K562 (cell line): ENCODE measurements at regions not wholly inside any gene's neighbourhood (a gene's known extent, or its start where the extent isn't known, plus 50 kb on each side); places are given as distances from the start of the nearest gene placed in this dataset.

ENCODE experiments used
- ATAC-seq: fragments of 200-7000 bp; cut with Tn5 transposase; 3 replicates; pipeline ENCODE4 v1.9.1; 2020; ENCODE audit warnings: moderate library complexity
- BruUV-seq: library from RNA; stranded (reverse); fragments of 400-500 nt; replicated peaks from 2 replicates; lab custom pipeline; 2021; lab: Mats Ljungman, UMichigan
- CTCF ChIA-PET: fragments of 300-600 bp; formaldehyde crosslinking; extraction: SDS; loops from one replicate; lab custom pipeline; 2021; ENCODE audit warnings: low intra/inter-chr PET ratio; lab: Yijun Ruan, JAX
- POLR2A ChIA-PET: fragments of 300-600, 350-650 bp; sonication (Branson Sonifier 250); formaldehyde crosslinking; extraction: SDS; loops from one replicate; lab custom pipeline; 2021; ENCODE audit warnings: antibody characterized with exemption, inconsistent platforms; lab: Yijun Ruan, JAX
- DNase-seq, 4 experiments: peaks; one replicate each; pipeline versions ENCODE4 v3.0.0 to v3.0.0-alpha.2; 2011 to 2018; ENCODE audit warnings: low spot score in 3 of 4, mixed read lengths in 3 of 4; ENCODE audit errors: extremely low read depth in 1 of 4
- FAIRE-seq: peaks from 2 replicates; lab custom pipeline; 2011; peaks lifted over from hg19 to GRCh38; lab: Jason Lieb, UNC
- H2AFZ ChIP-seq: 2 replicates; pipeline ENCODE4 v1.6.0; 2011; ENCODE audit warnings: low read depth, low read length, control low read depth, inconsistent platforms
- H3K27ac ChIP-seq: fragments of 200-600 bp; 3 replicates; pipeline ENCODE4 v1.8.0; 2011; ENCODE audit warnings: low read depth, mild to moderate bottlenecking, control low read depth, inconsistent platforms, low read length, moderate library complexity, mixed read lengths; ENCODE audit errors: extremely low read depth
- H3K27me3 ChIP-seq, 2 experiments: fragments of 300-600 bp in 1 of 2; 2 replicates in 1 of 2; 3 replicates in 1 of 2; pipeline versions ENCODE4 v1.6.0 to v1.8.0; 2011; ENCODE audit warnings: inconsistent platforms in 2 of 2, low read length in 2 of 2, mild to moderate bottlenecking in 1 of 2, mixed read lengths in 1 of 2, moderate library complexity in 1 of 2; ENCODE audit not compliant: control insufficient read depth in 2 of 2, insufficient read depth in 2 of 2
- H3K36me3 ChIP-seq: fragments of 300-600 bp; 3 replicates; pipeline ENCODE4 v1.8.0; 2011; ENCODE audit warnings: mild to moderate bottlenecking, low read length, inconsistent platforms; ENCODE audit not compliant: control insufficient read depth, insufficient read depth
- H3K4me1 ChIP-seq, 2 experiments: fragments of 200-600 bp in 1 of 2; replicated peaks in 1 of 2; 2 replicates in 1 of 2; 3 replicates in 1 of 2; pipeline versions ENCODE4 v1.5.1 to v1.8.0; 2011; ENCODE audit warnings: inconsistent platforms in 2 of 2, low read length in 2 of 2, mild to moderate bottlenecking in 1 of 2, mixed read lengths in 1 of 2, moderate library complexity in 1 of 2; ENCODE audit not compliant: control insufficient read depth in 2 of 2, insufficient read depth in 2 of 2
- H3K4me2 ChIP-seq: 2 replicates; pipeline ENCODE4 v1.6.1; 2011; ENCODE audit warnings: low read length, control low read depth, inconsistent platforms, mixed read lengths; ENCODE audit not compliant: insufficient read depth
- H3K4me3 ChIP-seq: fragments of 200-600 bp; sonication (generic), shearing (Covaris generic); 2 replicates; pipeline ENCODE4 v1.5.1; 2016; ENCODE audit warnings: control low read depth, inconsistent platforms
- H3K79me2 ChIP-seq: fragments of 200-600 bp; 3 replicates; pipeline ENCODE4 v1.8.0; 2011; ENCODE audit warnings: low read length, inconsistent platforms; ENCODE audit not compliant: control insufficient read depth, insufficient read depth
- H3K9ac ChIP-seq, 2 experiments: 2 replicates each; pipeline versions ENCODE4 v1.6.0 to v1.6.1; 2011; ENCODE audit warnings: low read depth in 2 of 2, low read length in 2 of 2, control low read depth in 1 of 2, inconsistent platforms in 1 of 2, mild to moderate bottlenecking in 1 of 2, mixed read lengths in 1 of 2; ENCODE audit not compliant: insufficient read depth in 1 of 2
- H3K9me1 ChIP-seq: one replicate; pipeline ENCODE4 v1.6.0; 2011; ENCODE audit warnings: inconsistent platforms, mild to moderate bottlenecking, low read length, moderate library complexity; ENCODE audit not compliant: control insufficient read depth, insufficient read depth
- H3K9me3 ChIP-seq: replicated peaks from 2 replicates; pipeline ENCODE4 v1.5.1; 2011; ENCODE audit warnings: low read depth, low read length, inconsistent platforms; ENCODE audit not compliant: control insufficient read depth, insufficient read depth
- H4K20me1 ChIP-seq: replicated peaks from 2 replicates; pipeline ENCODE4 v1.6.1; 2011; ENCODE audit warnings: low read length, inconsistent platforms, mixed read lengths; ENCODE audit not compliant: control insufficient read depth, insufficient read depth
- C11orf30 ChIP-seq: fragments of 450-650 bp; IDR thresholded peaks from 2 replicates; pipeline ENCODE4 v1.6.1; 2016; ENCODE audit warnings: low read depth, mild to moderate bottlenecking
- GABPA ChIP-seq: fragments of 200-800 bp; sonication (Bioruptor generic); conservative IDR thresholded peaks from 2 replicates; pipeline ENCODE4 v1.6.1; 2016; ENCODE audit warnings: low read depth, missing genetic modification characterization, missing compliant biosample characterization
- HES1 ChIP-seq: fragments of 450-650 bp; IDR thresholded peaks from 2 replicates; pipeline ENCODE4 v1.6.1; 2016; ENCODE audit warnings: low read depth, mild to moderate bottlenecking, moderate library complexity
- IFI16 ChIP-seq: fragments of 250-450 bp; sonication (Bioruptor Pico); IDR thresholded peaks from 2 replicates; pipeline ENCODE4 v2.1.2; 2022; ENCODE audit warnings: mild to moderate bottlenecking, inconsistent platforms
- MCM3 ChIP-seq: fragments of 450-650 bp; IDR thresholded peaks from 2 replicates; pipeline ENCODE4 v1.6.1; 2016
- OTX1 ChIP-seq: fragments of 450-650 bp; formaldehyde crosslinking; IDR thresholded peaks from 2 replicates; pipeline ENCODE4 v1.4.0; 2022; ENCODE audit warnings: mild to moderate bottlenecking
- SMARCC2 ChIP-seq: fragments of 450-650 bp; IDR thresholded peaks from 2 replicates; pipeline ENCODE4 v1.6.1; 2017; ENCODE audit warnings: antibody characterized with exemption, moderate library complexity, mild to moderate bottlenecking, low read depth
- U2AF2 ChIP-seq: fragments of 200-400 bp; formaldehyde crosslinking; optimal IDR thresholded peaks from 2 replicates; pipeline ENCODE3; 2017; ENCODE audit warnings: low read depth, mild to moderate bottlenecking, low read length
- WHSC1 ChIP-seq: IDR thresholded peaks from one replicate; pipeline ENCODE4 v1.6.1; 2012; ENCODE audit warnings: low read length, control low read depth, inconsistent platforms
- ZNF444 ChIP-seq: fragments of 250-450 bp; sonication (Bioruptor Pico); IDR thresholded peaks from 2 replicates; pipeline ENCODE4 v1.4.0; 2020; ENCODE audit warnings: mild to moderate bottlenecking, moderate library complexity
- WGBS: fragments of 100-300 bp; shearing (Covaris generic); methylation state at CpG from one replicate; pipeline ENCODE4 v1.1.6; 2016; ENCODE audit warnings: low coverage, mixed read lengths; ENCODE audit not compliant: insufficient coverage; ENCODE audit errors: missing lambda C conversion rate; 5-methylcytosine and 5-hydroxymethylcytosine counted together
- in situ Hi-C: fragments of 300-500 bp; cut with MboI; formaldehyde crosslinking; loops from 4 replicates; pipeline ENCODE4 v1.15.0; 2018; ENCODE audit warnings: inconsistent platforms, mixed read lengths
- intact Hi-C: fragments of 100-400 bp; cut with micrococcal nuclease; formaldehyde crosslinking; loops from 2 replicates; pipeline ENCODE4 v1.14.2; 2022
- TF ChIP-seq, protein P1 (sequence below): fragments of 450-650 bp; IDR thresholded peaks from 2 replicates; pipeline ENCODE4 v1.6.1; 2018; ENCODE audit not compliant: partially characterized antibody

- no peak overlapping the region for H3K27ac ChIP-seq
- ChIA-PET POLR2A (interaction anchor here (0.6 to 1.6 kb wide), 3 partner anchors 11 to 47 kb away, joined by 3 to 4 read pairs (median 4); no protein-coding TSS in a partner anchor), CTCF (interaction anchor here (0.7 kb wide), 1 partner anchor 15 kb away, joined by 5 read pairs; no protein-coding TSS in a partner anchor)
- H3K36me3 ChIP-seq: no peaks in the 10 kb centered on the region
- in situ Hi-C loops: no loop called here
- H3K27me3 ChIP-seq: no peaks in the 10 kb centered on the region
- FAIRE-seq: no peak
- intact Hi-C loops: no loop called here
- no peak overlapping the region for H2AFZ ChIP-seq
- ATAC-seq: no peak
- DNase-seq: no peak
- no TSS peak for BruUV-seq
- H3K4me2 ChIP-seq: no peak overlapping the region
- H3K9me3 ChIP-seq: no peaks in the 10 kb centered on the region
- H3K9ac ChIP-seq: no peak overlapping the region
- H3K79me2 ChIP-seq: no peaks in the 10 kb centered on the region
- peaks cover 0 to 9% of the 10 kb centered on the region in 2 experiments; a peak in 4 of 5 replicates for H3K4me1 ChIP-seq
- WGBS: 69% methylated on average over 2 of the region's 2 CpGs
- H4K20me1 ChIP-seq: no peaks in the 10 kb centered on the region
- TF ChIP-seq IFI16 (CRISPR knock-in tag) (no peak), ZNF444 (CRISPR knock-in tag) (no peak), C11orf30 (no peak), HES1 (no peak), GABPA (tag) (no peak), U2AF2 (no peak), OTX1 (CRISPR knock-in tag) (no peak), MCM3 (no peak), WHSC1 (no peak), SMARCC2 (no peak)
- TF ChIP-seq, protein P1, sequence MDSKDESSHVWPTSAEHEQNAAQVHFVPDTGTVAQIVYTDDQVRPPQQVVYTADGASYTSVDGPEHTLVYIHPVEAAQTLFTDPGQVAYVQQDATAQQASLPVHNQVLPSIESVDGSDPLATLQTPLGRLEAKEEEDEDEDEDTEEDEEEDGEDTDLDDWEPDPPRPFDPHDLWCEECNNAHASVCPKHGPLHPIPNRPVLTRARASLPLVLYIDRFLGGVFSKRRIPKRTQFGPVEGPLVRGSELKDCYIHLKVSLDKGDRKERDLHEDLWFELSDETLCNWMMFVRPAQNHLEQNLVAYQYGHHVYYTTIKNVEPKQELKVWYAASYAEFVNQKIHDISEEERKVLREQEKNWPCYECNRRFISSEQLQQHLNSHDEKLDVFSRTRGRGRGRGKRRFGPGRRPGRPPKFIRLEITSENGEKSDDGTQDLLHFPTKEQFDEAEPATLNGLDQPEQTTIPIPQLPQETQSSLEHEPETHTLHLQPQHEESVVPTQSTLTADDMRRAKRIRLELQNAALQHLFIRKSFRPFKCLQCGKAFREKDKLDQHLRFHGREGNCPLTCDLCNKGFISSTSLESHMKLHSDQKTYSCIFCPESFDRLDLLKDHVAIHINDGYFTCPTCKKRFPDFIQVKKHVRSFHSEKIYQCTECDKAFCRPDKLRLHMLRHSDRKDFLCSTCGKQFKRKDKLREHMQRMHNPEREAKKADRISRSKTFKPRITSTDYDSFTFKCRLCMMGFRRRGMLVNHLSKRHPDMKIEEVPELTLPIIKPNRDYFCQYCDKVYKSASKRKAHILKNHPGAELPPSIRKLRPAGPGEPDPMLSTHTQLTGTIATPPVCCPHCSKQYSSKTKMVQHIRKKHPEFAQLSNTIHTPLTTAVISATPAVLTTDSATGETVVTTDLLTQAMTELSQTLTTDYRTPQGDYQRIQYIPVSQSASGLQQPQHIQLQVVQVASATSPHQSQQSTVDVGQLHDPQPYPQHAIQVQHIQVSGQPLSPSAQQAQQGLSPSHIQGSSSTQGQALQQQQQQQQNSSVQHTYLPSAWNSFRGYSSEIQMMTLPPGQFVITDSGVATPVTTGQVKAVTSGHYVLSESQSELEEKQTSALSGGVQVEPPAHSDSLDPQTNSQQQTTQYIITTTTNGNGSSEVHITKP: no peak
- no peaks in the 10 kb centered on the region for H3K9me1 ChIP-seq
- H3K4me3 ChIP-seq: no peak overlapping the region
Measured at GRCh38 chr6:14785493-14785790, 460.4 kb upstream of the JARID2 start.
